ENCODE measurements at regions not wholly inside any gene's neighbourhood (a gene's known extent, or its start where the extent isn't known, plus 50 kb on each side); places are given as distances from the start of the nearest gene placed in this dataset.

DNA sequence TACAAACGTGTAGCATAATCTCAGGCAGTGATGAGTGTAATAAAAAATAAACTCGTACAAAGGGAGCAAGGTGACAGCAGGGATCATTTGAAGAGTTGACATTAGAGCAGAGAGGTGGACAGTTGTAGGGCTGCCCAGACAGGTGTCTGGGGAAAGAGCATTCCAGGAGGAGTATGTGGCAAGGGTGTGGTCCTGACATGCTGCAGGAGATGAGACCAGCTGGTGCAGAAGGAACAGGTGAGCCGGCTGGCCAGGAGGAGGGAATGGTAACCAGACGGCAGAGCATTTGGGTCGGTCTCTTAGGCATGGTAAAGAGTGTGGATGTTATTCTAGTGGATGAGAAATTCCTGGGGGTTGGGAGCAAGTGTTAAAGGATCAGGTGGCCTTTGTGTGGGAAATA, 306.3 kb downstream of the LMX1A start:
- TF ChIP-seq POLR2AphosphoS5 (IDR thresholded peaks at IDR 0.05; ENCODE audit: insufficient read depth in 1 of 2, low read depth in 1 of 2) (no peak), POLR2A (IDR thresholded peaks at IDR 0.05) (no peak)
- TF ChIP-seq, protein P1, sequence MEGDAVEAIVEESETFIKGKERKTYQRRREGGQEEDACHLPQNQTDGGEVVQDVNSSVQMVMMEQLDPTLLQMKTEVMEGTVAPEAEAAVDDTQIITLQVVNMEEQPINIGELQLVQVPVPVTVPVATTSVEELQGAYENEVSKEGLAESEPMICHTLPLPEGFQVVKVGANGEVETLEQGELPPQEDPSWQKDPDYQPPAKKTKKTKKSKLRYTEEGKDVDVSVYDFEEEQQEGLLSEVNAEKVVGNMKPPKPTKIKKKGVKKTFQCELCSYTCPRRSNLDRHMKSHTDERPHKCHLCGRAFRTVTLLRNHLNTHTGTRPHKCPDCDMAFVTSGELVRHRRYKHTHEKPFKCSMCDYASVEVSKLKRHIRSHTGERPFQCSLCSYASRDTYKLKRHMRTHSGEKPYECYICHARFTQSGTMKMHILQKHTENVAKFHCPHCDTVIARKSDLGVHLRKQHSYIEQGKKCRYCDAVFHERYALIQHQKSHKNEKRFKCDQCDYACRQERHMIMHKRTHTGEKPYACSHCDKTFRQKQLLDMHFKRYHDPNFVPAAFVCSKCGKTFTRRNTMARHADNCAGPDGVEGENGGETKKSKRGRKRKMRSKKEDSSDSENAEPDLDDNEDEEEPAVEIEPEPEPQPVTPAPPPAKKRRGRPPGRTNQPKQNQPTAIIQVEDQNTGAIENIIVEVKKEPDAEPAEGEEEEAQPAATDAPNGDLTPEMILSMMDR (IDR thresholded peaks at IDR 0.05) = no peak
- H3K27me3 ChIP-seq = no peaks in the 10 kb centered on the region
- no peak overlapping the region for H3K27ac ChIP-seq
- intact Hi-C loops (cut with DNase I) = no loop called here
- H3K36me3 ChIP-seq = no peaks in the 10 kb centered on the region
- H3K4me3 ChIP-seq = no peak overlapping the region
- DNase-seq (ENCODE audit: extremely low spot score in 2 of 2) = no peak
- H3K4me1 ChIP-seq = no peaks in the 10 kb centered on the region
- no peaks in the 10 kb centered on the region for H3K9me3 ChIP-seq

DNA sequence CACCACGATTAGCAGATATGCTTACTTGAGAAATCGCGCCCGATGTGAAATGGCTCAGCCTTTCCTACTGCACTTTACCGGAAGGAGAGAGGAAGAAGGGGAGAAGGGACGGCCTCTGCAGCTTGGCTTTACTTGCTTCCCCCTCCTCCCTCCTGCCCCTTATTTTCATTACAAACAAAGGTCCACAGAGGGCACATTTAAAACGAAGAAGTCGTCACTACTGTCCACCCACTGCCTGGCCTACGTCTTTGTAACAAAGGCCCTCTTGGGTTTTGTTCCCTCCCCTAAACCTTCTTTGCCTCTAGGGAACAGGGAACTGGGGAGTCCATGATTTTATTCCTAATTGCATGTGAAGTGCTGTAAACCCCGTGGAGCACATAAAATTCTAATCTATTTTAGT, 308.5 kb downstream of the LMX1A start:
- no peak for DNase-seq (ENCODE audit: extremely low spot score in 2 of 2)
- Histone ChIP-seq H3K27ac (no peak overlapping the region), H3K36me3 (no peaks in the 10 kb centered on the region), H3K4me3 (no peak overlapping the region), H3K27me3 (no peaks in the 10 kb centered on the region), H3K9me3 (no peaks in the 10 kb centered on the region), H3K4me1 (no peaks in the 10 kb centered on the region)
- TF ChIP-seq POLR2AphosphoS5 (IDR thresholded peaks at IDR 0.05; ENCODE audit: insufficient read depth in 1 of 2, low read depth in 1 of 2) = no peak
- TF ChIP-seq, protein P1 (IDR thresholded peaks at IDR 0.05) = no peak
- TF ChIP-seq POLR2A (IDR thresholded peaks at IDR 0.05) = no peak
- intact Hi-C loops (cut with DNase I) = no loop called here

DNA sequence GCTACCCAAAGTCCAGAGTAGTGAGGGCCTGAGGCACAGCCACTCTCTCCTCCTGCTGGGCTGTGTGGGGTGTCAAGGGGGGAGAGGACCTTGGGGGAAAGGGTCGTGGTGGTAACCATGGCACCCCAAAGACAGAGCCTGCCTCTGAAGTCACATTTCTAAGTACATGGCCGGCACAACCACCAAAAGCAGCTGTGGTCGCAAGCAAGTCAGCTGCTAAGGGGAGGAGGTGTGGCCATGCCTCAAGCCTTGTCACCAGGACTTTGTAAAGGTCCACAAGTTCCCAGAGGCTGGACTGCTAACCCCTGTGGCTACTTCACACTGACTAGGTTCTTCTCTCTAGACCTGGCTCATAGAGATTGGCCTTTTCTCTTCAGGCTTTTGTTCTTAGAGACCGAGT, 310.6 kb downstream of the LMX1A start:
- H3K27ac ChIP-seq = no peak overlapping the region
- intact Hi-C loops (cut with DNase I) = no loop called here
- DNase-seq (ENCODE audit: extremely low spot score in 2 of 2) = no peak
- no peaks in the 10 kb centered on the region for H3K36me3 ChIP-seq
- no peak for TF ChIP-seq POLR2AphosphoS5 (IDR thresholded peaks at IDR 0.05; ENCODE audit: insufficient read depth in 1 of 2, low read depth in 1 of 2)
- TF ChIP-seq POLR2A (IDR thresholded peaks at IDR 0.05) = no peak
- TF ChIP-seq, protein P1 (IDR thresholded peaks at IDR 0.05) = no peak
- no peaks in the 10 kb centered on the region for H3K27me3 ChIP-seq
- H3K9me3 ChIP-seq = no peaks in the 10 kb centered on the region
- no peaks in the 10 kb centered on the region for H3K4me1 ChIP-seq
- H3K4me3 ChIP-seq = no peak overlapping the region

DNA sequence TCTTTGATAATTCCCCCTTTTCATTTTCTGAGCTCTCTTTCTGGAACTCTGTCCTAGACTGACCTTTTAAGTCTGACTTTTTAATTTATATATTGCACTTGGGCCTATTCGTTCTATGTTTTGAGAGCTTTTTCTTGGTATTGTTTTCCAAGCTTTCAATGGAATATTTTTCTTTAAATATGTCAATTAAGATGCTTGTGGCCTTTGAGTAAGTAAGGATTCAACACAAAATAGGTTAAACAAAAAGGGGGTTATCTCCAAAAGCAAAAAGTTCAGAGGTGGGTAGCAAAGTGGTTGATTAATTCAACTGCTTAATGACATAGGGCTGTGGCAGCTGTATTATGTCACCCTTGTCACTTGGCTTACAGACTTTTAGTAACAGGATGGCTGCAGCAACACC, 315.9 kb downstream of the LMX1A start:
- DNase-seq (ENCODE audit: extremely low spot score in 2 of 2) = no peak
- TF ChIP-seq POLR2AphosphoS5 (IDR thresholded peaks at IDR 0.05; ENCODE audit: insufficient read depth in 1 of 2, low read depth in 1 of 2) (no peak), POLR2A (IDR thresholded peaks at IDR 0.05) (no peak)
- TF ChIP-seq, protein P1 (IDR thresholded peaks at IDR 0.05) = no peak
- intact Hi-C loops (cut with DNase I) = no loop called here
- H3K27me3 ChIP-seq = no peaks in the 10 kb centered on the region
- no peak overlapping the region for H3K4me3 ChIP-seq
- H3K36me3 ChIP-seq = no peaks in the 10 kb centered on the region
- no peaks in the 10 kb centered on the region for H3K9me3 ChIP-seq
- no peak overlapping the region for H3K27ac ChIP-seq
- H3K4me1 ChIP-seq = no peaks in the 10 kb centered on the region

DNA sequence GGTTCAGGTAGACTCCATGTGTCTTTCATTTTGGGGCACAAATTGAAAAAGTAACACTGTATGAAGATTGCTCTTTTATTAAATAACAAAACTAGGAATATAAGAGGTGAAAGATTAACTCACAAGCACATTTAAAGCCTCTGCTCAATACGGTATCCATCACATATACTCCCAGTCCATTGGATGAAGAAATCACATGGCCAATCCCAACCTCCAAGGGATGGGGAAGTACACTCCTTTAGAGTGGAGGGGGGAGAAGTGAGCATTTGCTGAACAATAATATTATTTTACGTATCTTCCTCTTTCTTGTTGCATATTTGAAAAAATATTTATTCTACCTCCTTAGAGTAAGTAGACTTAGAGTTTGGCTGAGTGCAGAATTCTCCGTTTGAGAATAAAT, 316.5 kb downstream of the LMX1A start:
- Histone ChIP-seq H3K4me1 (no peaks in the 10 kb centered on the region), H3K27me3 (no peaks in the 10 kb centered on the region), H3K27ac (no peak overlapping the region), H3K36me3 (no peaks in the 10 kb centered on the region), H3K9me3 (no peaks in the 10 kb centered on the region), H3K4me3 (no peak overlapping the region)
- DNase-seq (ENCODE audit: extremely low spot score in 2 of 2) = no peak
- TF ChIP-seq POLR2AphosphoS5 (IDR thresholded peaks at IDR 0.05; ENCODE audit: insufficient read depth in 1 of 2, low read depth in 1 of 2) (no peak), POLR2A (IDR thresholded peaks at IDR 0.05) (no peak)
- TF ChIP-seq, protein P1 (IDR thresholded peaks at IDR 0.05) = no peak
- intact Hi-C loops (cut with DNase I) = no loop called here
